ENCODE measurements at regions not wholly inside any gene's neighbourhood (a gene's known extent, or its start where the extent isn't known, plus 50 kb on each side); places are given as distances from the start of the nearest gene placed in this dataset.

DNA sequence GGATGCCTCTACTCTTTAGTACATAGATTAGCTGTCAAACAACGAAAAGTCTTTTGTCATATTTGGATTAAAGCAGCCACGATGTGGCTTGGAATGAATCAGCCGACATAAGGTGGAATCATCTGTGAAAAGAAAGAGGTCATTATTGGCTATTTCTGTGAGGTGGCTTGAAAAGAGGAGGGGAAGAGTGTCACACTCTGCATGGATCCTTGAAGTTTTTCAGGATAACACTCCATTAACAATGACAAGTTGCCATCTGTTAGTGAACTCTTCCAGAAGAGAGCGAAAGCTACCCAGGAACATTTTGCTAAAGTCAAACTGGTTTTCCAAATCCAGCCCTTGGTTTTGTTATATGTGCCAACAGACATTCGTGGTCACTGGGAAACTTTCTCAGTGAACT, 1604.8 kb downstream of the OLFM4 start:
- POLR2A ChIA-PET (ENCODE audit: low non-redundant PET) = no interaction called here
- DNase-seq (ENCODE audit: low spot score) = no peak
- TF ChIP-seq, protein P1, sequence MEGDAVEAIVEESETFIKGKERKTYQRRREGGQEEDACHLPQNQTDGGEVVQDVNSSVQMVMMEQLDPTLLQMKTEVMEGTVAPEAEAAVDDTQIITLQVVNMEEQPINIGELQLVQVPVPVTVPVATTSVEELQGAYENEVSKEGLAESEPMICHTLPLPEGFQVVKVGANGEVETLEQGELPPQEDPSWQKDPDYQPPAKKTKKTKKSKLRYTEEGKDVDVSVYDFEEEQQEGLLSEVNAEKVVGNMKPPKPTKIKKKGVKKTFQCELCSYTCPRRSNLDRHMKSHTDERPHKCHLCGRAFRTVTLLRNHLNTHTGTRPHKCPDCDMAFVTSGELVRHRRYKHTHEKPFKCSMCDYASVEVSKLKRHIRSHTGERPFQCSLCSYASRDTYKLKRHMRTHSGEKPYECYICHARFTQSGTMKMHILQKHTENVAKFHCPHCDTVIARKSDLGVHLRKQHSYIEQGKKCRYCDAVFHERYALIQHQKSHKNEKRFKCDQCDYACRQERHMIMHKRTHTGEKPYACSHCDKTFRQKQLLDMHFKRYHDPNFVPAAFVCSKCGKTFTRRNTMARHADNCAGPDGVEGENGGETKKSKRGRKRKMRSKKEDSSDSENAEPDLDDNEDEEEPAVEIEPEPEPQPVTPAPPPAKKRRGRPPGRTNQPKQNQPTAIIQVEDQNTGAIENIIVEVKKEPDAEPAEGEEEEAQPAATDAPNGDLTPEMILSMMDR (conservative IDR thresholded peaks at IDR 0.05; ENCODE audit: low read depth) = no peak
- CTCF ChIA-PET = no interaction called here
- H3K27ac ChIP-seq = no peak overlapping the region

DNA sequence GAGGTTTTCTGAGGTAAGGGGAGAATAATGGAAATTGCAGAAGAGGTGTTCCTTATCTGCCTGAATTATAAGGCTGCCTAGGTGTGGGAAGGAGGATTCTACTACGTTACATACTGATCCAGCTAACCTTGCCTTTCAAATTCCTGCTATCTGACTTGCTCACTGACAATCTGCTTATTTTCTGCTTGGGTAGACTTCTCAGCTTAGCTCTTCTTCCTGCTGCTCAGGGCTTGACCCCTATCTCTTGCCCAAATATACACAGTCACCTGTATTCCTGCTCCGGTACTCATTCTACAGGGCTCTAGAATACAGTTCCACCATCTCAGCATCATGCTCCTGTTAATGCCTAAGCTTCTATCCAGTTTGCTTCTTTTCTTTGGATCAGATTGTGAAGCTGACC, 1607.6 kb downstream of the OLFM4 start:
- ChIA-PET POLR2A (ENCODE audit: low non-redundant PET) (no interaction called here), CTCF (no interaction called here)
- no peak overlapping the region for H3K27ac ChIP-seq
- TF ChIP-seq, protein P1 (conservative IDR thresholded peaks at IDR 0.05; ENCODE audit: low read depth) = no peak
- DNase-seq (ENCODE audit: low spot score) = no peak

DNA sequence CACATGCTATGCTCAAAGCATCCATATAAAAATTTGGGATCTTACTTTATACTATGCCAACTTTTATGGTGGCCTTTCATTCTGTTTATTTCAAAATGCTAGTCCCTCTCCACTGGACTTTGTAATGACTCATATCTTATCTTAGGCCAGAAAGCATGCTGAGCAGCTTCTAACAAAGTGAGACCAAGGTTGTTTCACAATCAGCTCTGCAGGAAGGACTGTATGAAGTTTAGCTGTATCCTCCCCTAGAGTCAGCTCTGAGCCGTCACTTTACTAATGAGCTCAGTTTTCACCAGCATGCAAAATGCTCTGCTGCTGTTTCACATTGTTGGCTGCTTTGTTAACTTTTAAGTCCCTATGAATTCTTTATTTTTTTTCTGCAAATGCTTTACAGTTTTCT, 1608.8 kb downstream of the OLFM4 start:
- POLR2A ChIA-PET (ENCODE audit: low non-redundant PET) = no interaction called here
- CTCF ChIA-PET = no interaction called here

DNA sequence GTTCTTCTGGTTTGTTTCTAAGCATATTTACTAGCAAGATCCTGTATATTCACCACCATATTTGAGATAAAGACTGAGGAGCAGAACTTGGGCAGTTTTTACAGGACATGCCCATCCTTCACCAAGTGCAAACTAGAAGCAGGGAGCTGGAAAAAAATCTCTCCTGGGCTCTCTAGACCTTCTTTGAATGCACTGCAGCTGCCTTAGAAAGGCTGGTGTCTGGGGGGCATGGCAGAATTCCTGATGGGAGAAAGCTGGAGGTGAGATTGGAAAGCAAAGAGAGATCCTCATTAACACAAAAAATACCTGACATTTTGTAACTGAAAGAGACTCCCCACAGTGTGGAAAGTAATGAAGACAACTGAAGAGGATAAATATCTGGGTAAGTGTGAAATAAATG, 1612.1 kb downstream of the OLFM4 start:
- ChIA-PET POLR2A (ENCODE audit: low non-redundant PET) (no interaction called here), CTCF (no interaction called here)
- TF ChIP-seq, protein P1 (conservative IDR thresholded peaks at IDR 0.05; ENCODE audit: low read depth) = no peak
- no peak for DNase-seq (ENCODE audit: low spot score)
- no peak overlapping the region for H3K27ac ChIP-seq

More for the DNA sequence above, 1608.8 kb downstream of the OLFM4 start:
- peak; percentile 35 for DNase-seq (ENCODE audit: low spot score)
- no peak overlapping the region for H3K27ac ChIP-seq
- TF ChIP-seq, protein P1 (conservative IDR thresholded peaks at IDR 0.05; ENCODE audit: low read depth) = no peak

DNA sequence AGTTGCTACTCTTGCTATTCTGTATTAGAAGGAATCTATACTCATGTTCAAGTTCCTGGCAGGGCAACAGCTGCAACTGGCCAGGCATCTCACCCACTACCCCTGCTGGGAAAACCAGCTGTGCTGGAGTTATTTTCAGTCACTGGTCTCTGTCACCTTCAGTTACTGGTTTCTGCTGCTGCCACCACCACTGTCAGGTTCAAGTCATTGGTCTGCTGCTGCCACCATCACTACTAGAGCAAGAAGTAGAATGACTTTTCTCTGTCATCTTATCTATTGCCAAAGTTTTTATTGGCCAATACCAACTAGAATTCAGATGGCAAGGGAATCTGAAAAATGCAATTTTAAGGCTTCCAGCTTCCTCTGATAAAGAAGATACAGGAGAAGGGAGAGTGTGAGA, 1615.2 kb downstream of the OLFM4 start:
- H3K27ac ChIP-seq = no peak overlapping the region
- POLR2A ChIA-PET (ENCODE audit: low non-redundant PET) = no interaction called here
- no peak for DNase-seq (ENCODE audit: low spot score)
- TF ChIP-seq, protein P1 (conservative IDR thresholded peaks at IDR 0.05; ENCODE audit: low read depth) = no peak
- CTCF ChIA-PET = no interaction called here

DNA sequence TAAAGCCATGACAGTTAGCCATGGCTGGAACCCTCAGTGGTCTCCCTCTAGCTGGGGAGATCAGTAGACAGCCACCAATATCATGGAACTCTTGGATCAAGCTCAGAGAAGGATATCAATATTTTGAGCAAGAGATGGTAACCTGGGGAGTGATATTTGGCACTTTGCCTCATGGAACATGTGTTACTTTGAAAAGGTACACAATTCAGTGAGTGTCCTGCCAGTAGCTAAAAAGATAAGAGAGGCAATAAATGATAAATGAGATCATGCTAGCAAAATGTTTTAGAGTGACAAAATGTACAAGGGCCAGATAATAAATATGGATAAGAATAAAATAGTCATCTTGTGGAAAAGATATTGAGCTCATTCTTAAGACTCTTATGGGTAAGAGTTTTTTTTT, 1618.7 kb downstream of the OLFM4 start:
- TF ChIP-seq, protein P1 (conservative IDR thresholded peaks at IDR 0.05; ENCODE audit: low read depth) = no peak
- CTCF ChIA-PET = no interaction called here

DNA sequence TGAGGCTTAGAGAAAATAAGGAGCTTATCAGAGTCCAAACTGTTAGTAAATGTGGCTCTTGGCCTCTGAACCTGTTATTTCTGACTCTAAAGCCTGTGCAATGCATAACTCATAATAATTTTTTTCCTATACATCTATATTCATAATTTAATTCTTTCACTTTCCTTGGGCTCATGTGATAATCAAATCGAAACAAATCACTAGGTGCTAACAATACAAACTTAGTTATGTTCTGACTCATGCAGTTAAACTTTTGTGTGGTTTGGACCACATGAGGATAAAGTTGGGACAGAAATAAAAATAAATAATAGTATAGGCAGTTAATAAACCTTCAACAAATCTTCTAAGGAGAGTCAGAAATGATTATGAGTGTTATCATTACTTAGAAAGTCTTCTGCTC, 1629.0 kb downstream of the OLFM4 start:
- TF ChIP-seq, protein P1 (conservative IDR thresholded peaks at IDR 0.05; ENCODE audit: low read depth) = no peak
- ChIA-PET CTCF (no interaction called here), POLR2A (ENCODE audit: low non-redundant PET) (no interaction called here)
- peak; percentile 2 for DNase-seq (ENCODE audit: low spot score)
- no peak overlapping the region for H3K27ac ChIP-seq

More for the DNA sequence above, 1618.7 kb downstream of the OLFM4 start:
- H3K27ac ChIP-seq = no peak overlapping the region
- POLR2A ChIA-PET (ENCODE audit: low non-redundant PET) = no interaction called here
- no peak for DNase-seq (ENCODE audit: low spot score)

Measured in RWPE1 (cell line).